Prostate gland (tissue), 2 donors: ENCODE measurements at regions not wholly inside any gene's neighbourhood (a gene's known extent, or its start where the extent isn't known, plus 50 kb on each side); places are given as distances from the start of the nearest gene placed in this dataset.

Experiments
- DNase-seq: peaks from one replicate; pipeline ENCODE4 v3.0.0-alpha.2; 2019; ENCODE audit warnings: low spot score
- H3K27ac ChIP-seq, 2 donors: fragments of 200-600 bp; sonication (generic); 2 replicates each; pipeline ENCODE4 v1.5.1; 2017 to 2019
- H3K27me3 ChIP-seq: fragments of 200-600 bp; sonication (generic); replicated peaks from 2 replicates; pipeline ENCODE4 v1.5.1; 2019; ENCODE audit not compliant: insufficient read depth
- H3K36me3 ChIP-seq, 2 donors: fragments of 200-600 bp; sonication (generic); 1 replicate in 1 of 2; 2 replicates in 1 of 2; pipeline versions ENCODE4 v1.5.1 to v1.8.1; 2017 to 2019
- H3K4me1 ChIP-seq: fragments of 200-600 bp; sonication (generic); replicated peaks from 2 replicates; pipeline ENCODE4 v1.5.1; 2019
- H3K4me3 ChIP-seq, 2 donors: fragments of 200-600 bp; sonication (generic); 2 replicates each; pipeline ENCODE4 v1.5.1; 2017 to 2019
- H3K9me3 ChIP-seq: fragments of 200-600 bp; sonication (generic); 2 replicates; pipeline ENCODE4 v1.5.1; 2017
- POLR2A ChIP-seq: fragments of 450-650 bp; IDR thresholded peaks from one replicate; pipeline ENCODE4 v1.6.1; 2016; ENCODE audit warnings: antibody characterized with exemption, mild to moderate bottlenecking
- POLR2AphosphoS5 ChIP-seq: sonication (generic); formaldehyde crosslinking; IDR thresholded peaks from one replicate; pipeline ENCODE4 v1.6.1; 2017; ENCODE audit warnings: antibody characterized with exemption
- WGBS: methylation state at CpG from one replicate; pipeline ENCODE4 v1.1.5; 2018; 5-methylcytosine and 5-hydroxymethylcytosine counted together
- intact Hi-C: fragments of 100-400 bp; cut with DNase I; formaldehyde crosslinking; loops from one replicate; pipeline ENCODE4 v1.14.2; 2022
- TF ChIP-seq, protein P1 (sequence below), 4 experiments: fragments of 200-600 bp in 2 of 4; fragments of 450-650 bp in 2 of 4; sonication (generic) in 2 of 4; IDR thresholded peaks; 1 replicate in 3 of 4; 2 replicates in 1 of 4; pipeline ENCODE4 v1.5.1; 2016 to 2019; ENCODE audit warnings: antibody characterized with exemption in 4 of 4, mild to moderate bottlenecking in 2 of 4, moderate library complexity in 2 of 4

DNA sequence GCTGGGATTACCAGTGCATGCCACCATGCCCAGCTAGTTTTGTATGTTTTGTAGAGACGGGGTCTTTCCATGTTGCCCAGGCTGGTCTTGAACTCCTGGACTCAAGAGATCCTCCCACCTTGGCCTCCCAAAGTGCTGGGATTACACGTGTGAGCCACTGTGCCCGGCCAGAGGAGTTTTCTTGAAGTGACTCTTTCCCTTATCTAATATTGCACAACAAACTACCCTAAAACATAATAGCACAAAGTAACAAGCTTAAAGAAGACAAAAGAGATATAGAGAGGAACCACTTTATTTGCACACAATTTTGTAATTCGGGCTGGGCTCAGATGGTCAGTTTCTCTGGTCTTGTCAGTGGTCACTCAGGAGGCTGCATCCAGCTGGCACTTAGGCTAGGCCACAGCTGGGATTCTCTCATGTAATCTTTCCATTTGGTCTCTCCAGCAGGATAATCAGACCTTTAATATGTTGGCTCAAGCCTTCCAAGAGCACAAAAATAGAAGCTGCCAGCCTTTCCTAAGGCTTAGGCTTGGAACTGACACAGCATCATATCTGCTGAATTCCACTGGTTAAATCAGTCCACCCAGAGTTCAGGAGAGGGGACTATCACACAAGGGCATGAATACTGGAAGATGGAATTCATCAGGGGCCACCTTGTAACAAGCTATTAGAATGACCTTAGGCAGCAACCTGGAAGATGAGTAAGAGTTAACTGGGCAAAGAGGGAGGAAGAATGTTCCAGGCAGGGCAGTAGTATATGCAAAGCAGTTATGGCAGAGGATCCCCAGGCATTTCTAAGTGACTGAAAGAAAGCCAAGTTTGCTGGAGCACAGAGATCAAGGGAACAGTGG lies 56.7 kb upstream of the PNRC1 start:
- DNase-seq: no peak
- Histone ChIP-seq H3K27me3 (no peaks in the 10 kb centered on the region), H3K9me3 (no peaks in the 10 kb centered on the region), H3K36me3 (no peaks in the 10 kb centered on the region), H3K27ac (peak overlapping the region in 1 of 2 donors; percentile 53), H3K4me3 (no peak overlapping the region), H3K4me1 (peaks cover 6% of the 10 kb centered on the region)
- 76% methylated on average over 4 of the region's 4 CpGs for WGBS
- peak; percentile 11 for TF ChIP-seq POLR2AphosphoS5
- TF ChIP-seq, protein P1, sequence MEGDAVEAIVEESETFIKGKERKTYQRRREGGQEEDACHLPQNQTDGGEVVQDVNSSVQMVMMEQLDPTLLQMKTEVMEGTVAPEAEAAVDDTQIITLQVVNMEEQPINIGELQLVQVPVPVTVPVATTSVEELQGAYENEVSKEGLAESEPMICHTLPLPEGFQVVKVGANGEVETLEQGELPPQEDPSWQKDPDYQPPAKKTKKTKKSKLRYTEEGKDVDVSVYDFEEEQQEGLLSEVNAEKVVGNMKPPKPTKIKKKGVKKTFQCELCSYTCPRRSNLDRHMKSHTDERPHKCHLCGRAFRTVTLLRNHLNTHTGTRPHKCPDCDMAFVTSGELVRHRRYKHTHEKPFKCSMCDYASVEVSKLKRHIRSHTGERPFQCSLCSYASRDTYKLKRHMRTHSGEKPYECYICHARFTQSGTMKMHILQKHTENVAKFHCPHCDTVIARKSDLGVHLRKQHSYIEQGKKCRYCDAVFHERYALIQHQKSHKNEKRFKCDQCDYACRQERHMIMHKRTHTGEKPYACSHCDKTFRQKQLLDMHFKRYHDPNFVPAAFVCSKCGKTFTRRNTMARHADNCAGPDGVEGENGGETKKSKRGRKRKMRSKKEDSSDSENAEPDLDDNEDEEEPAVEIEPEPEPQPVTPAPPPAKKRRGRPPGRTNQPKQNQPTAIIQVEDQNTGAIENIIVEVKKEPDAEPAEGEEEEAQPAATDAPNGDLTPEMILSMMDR (IDR thresholded peaks at IDR 0.05): no peak
- no peak for TF ChIP-seq POLR2A
- intact Hi-C loops: loop anchor here (5.0 kb wide), 1 partner anchor 58 kb away; the partner anchor contains the start of gene PNRC1

GRCh38 chr6:89022798-89023197 lies 57.8 kb upstream of the PNRC1 start:
- DNase-seq: peak; percentile 39
- intact Hi-C loops: loop anchor here (5.0 kb wide), 1 partner anchor 60 kb away; the partner anchor contains the start of gene PNRC1
- H3K27ac ChIP-seq: peak overlapping the region; percentile 53 to 55

GRCh38 chr6:89021629-89022028 lies 58.2 kb upstream of the RNGTT start:
- peak overlapping the region in 1 of 2 donors; percentile 53 for H3K27ac ChIP-seq
- TF ChIP-seq POLR2AphosphoS5 (peak; percentile 47), POLR2A (no peak)
- H3K9me3 ChIP-seq: no peaks in the 10 kb centered on the region
- H3K4me3 ChIP-seq: no peak overlapping the region
- H3K36me3 ChIP-seq: no peaks in the 10 kb centered on the region
- peak; percentile 54 for DNase-seq
- peaks cover 6% of the 10 kb centered on the region for H3K4me1 ChIP-seq
- H3K27me3 ChIP-seq: no peaks in the 10 kb centered on the region
- WGBS: 47% methylated on average over 4 of the region's 4 CpGs
- intact Hi-C loops: loop anchor here (5.0 kb wide), 1 partner anchor 61 kb away; the partner anchor contains the start of gene PNRC1

More at GRCh38 chr6:89022798-89023197, 57.8 kb upstream of the PNRC1 start:
- H3K9me3 ChIP-seq: no peaks in the 10 kb centered on the region
- no peaks in the 10 kb centered on the region for H3K36me3 ChIP-seq
- H3K27me3 ChIP-seq: no peaks in the 10 kb centered on the region
- TF ChIP-seq POLR2AphosphoS5 (peak; percentile 80), POLR2A (no peak)
- peaks cover 6% of the 10 kb centered on the region for H3K4me1 ChIP-seq
- H3K4me3 ChIP-seq: no peak overlapping the region

GRCh38 chr6:89015971-89016370 lies 52.6 kb upstream of the RNGTT start:
- intact Hi-C loops: no loop called here
- no peak for DNase-seq
- H3K36me3 ChIP-seq: no peaks in the 10 kb centered on the region
- no peaks in the 10 kb centered on the region for H3K4me1 ChIP-seq
- H3K4me3 ChIP-seq: no peak overlapping the region
- H3K27me3 ChIP-seq: no peaks in the 10 kb centered on the region
- TF ChIP-seq, protein P1 (IDR thresholded peaks at IDR 0.05): no peak
- TF ChIP-seq POLR2A (no peak), POLR2AphosphoS5 (no peak)
- no peak overlapping the region for H3K27ac ChIP-seq
- H3K9me3 ChIP-seq: no peaks in the 10 kb centered on the region
- WGBS: 95% methylated on average over 2 of the region's 2 CpGs

- no peaks in the 10 kb centered on the region for H3K9me3 ChIP-seq
- H3K4me1 ChIP-seq: no peaks in the 10 kb centered on the region
- DNase-seq: no peak
- H3K27ac ChIP-seq: no peak overlapping the region
- WGBS: 75% methylated on average over 5 of the region's 5 CpGs
- H3K4me3 ChIP-seq: no peak overlapping the region
- no peaks in the 10 kb centered on the region for H3K36me3 ChIP-seq
- intact Hi-C loops: no loop called here
- TF ChIP-seq POLR2AphosphoS5 (no peak), POLR2A (no peak)
- TF ChIP-seq, protein P1 (IDR thresholded peaks at IDR 0.05): no peak
- H3K27me3 ChIP-seq: no peaks in the 10 kb centered on the region
These were observed 50.0 kb upstream of the RNGTT start for GRCh38 chr6:89013438-89013837.
